HG03175 (cell line): ENCODE measurements at regions not wholly inside any gene's neighbourhood (a gene's known extent, or its start where the extent isn't known, plus 50 kb on each side); places are given as distances from the start of the nearest gene placed in this dataset.

Experiments used
- ATAC-seq: cut with Tn5 transposase; IDR thresholded peaks from one replicate; pipeline ENCODE4 v1.9.1; 2021; ENCODE audit warnings: mild to moderate bottlenecking, moderate library complexity; ENCODE audit not compliant: unreplicated experiment

- no peak for ATAC-seq
Measured at GRCh38 chr2:158049129-158049855, 52.4 kb upstream of the UPP2 start.

- ATAC-seq: no peak
Measured at GRCh38 chr2:158048327-158048726, 53.3 kb upstream of the UPP2 start.

- ATAC-seq: no peak
Measured at GRCh38 chr2:158047156-158047611, 54.5 kb upstream of the UPP2 start.

- ATAC-seq: no peak
Measured at GRCh38 chr2:158046121-158046880, 55.4 kb upstream of the UPP2 start.

- ATAC-seq: no peak
Measured at GRCh38 chr2:158045362-158045761, 56.3 kb upstream of the UPP2 start.

- no peak for ATAC-seq
Measured at GRCh38 chr2:158043181-158043948, 58.3 kb upstream of the UPP2 start.

DNA sequence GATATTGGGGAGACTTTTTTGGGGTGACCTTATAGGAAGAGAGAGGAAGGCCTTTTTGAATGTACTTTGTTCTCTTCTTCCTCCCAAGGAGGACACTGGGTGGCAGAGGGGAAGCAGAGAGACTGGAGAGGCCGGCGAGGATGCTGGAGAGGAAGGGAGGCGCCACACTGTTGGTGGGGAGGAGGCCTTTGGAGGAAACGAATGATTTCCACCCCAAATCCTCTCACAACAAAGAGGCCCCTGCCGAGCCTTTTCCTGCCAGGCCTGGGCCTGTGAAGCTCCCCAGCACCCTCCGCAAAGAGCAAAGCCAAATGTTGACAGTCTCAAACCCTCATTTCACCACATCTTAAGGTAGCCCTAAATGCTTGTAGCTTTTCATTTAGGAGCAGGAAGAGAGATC, 59.0 kb upstream of the UPP2 start:
- ATAC-seq: no peak

- no peak for ATAC-seq
Measured at GRCh38 chr2:158042245-158042644, 59.4 kb upstream of the UPP2 start.

DNA sequence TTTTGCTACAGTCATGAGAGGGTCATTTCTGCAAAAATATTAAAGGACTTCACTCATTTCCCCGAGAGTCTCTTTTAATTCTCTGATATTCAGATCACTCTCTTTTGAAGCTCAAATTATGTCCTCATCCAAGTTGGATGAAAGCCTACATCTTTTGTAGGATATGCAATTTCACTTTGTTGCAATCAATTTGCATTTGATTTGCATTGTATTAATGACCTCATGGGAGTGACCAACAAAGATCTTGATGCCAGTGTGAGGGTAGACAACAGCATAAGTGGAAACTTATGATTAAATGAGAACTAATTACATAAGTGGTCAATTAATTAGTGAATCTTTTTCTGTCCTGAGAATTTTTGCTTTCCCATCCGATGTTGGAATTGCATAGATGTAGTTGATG, 60.3 kb upstream of the UPP2 start:
- no peak for ATAC-seq

DNA sequence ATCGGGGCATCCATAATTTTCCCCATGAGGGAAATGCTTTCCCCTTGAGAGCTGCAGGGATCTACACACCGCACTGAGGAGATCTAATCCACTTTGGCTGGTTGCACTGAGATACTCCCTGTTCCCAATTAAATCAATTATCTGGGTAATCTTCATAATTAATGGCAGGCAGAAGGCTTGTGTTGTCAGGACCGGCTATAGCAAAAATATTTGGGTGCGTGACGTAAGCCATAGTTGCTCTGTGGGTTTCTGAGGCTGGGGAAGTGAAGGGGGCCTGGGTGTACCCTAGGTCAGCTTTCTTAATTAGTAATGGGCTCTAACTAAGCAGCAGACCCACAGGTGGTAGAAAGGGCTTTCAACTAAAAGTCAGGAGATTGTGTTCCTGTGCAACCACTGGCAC, 62.8 kb upstream of the UPP2 start:
- no peak for ATAC-seq

DNA sequence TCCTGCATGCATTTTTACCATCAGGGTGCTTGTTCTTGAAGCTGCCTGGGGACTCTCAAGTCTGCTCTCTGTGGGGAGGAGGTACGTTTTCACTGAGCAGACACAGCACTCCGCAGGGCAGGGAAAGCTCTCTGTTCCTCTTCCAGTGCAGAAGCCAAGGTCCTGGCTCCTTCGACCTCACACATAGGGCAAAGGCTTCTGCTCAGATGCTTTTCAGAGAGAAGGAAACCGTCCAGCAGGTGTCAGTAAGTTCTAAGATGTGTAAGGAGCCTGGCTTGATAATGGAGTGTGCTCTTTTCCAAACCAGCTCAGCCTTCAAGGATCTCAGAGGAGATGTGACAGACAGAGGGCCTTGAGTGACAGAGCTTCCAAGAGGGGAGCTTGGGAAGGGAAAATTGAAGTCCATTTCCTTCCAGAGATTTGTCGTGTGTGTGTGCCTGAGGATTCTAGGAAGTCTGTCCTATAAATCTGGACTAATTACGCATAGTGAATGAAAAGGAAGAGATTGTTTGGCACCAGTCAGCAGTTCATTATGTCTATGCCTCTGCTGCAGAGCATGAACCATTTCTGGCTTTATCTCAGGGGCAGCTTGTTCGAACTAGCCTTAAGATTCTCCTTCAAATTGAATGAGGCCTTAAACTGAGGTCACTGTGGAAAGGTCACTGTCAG, 67.3 kb upstream of the UPP2 start:
- ATAC-seq: peak; percentile 68

DNA sequence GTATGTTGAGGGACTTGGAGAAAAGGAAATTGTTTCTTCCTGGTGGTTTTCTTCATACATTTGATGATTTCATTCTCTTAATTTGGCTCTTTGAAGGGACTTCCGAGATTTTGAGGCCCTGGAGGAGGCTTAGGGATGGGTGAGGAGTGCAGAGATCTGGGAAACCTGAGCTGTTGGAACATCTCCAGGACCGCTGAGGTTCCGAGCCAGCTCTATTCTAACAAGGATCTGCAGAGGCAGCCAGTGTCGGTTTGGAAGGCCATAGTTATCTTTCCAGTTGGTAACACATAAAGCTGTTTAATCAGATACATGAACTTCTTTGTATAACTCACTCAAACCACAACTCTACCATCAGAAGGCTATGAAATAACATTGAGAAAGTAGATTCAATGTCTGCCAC, 70.3 kb upstream of the UPP2 start:
- no peak for ATAC-seq

DNA sequence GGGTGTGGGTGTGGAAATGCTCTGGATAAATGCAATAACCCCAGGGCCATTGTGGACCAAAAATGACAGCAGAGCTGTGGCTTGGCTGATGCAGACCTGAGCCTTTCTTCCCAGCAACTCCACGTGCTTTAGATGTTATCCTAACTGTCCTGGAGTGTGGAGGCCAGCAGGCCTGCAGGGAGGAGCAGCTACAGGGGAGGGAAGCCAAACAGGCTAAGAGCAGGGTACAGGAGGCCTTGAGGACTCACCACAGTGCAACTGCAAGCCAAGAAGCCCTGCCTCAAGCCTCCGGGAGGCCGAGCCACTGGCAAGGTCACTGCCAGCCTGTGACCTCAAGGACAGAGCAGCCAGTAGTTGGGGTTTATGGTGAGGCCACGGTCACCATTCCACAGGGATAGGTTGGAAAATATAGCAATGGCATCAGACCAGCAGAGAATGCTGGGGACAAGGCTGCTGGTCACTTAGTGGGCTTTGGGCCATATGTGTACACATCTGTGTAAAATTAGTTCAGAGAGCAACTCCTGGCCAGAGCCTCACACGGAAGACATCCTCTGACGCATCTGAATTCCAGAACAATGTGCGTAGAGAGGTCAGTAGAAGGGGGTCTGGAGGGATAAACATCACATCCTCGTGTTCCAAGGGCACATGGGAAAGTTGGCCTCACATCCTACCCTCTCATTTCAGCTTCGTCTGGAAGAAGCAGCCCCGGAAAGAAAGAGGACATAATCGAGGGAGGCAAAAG, 76.2 kb upstream of the UPP2 start:
- ATAC-seq: no peak

GRCh38 chr2:158024288-158024898, 77.3 kb upstream of the UPP2 start:
- peak; percentile 84 for ATAC-seq

GRCh38 chr2:158022888-158023287, 78.8 kb upstream of the UPP2 start:
- ATAC-seq: no peak

- no peak for ATAC-seq
Measured at GRCh38 chr2:158021226-158021625, 80.5 kb upstream of the UPP2 start.

DNA sequence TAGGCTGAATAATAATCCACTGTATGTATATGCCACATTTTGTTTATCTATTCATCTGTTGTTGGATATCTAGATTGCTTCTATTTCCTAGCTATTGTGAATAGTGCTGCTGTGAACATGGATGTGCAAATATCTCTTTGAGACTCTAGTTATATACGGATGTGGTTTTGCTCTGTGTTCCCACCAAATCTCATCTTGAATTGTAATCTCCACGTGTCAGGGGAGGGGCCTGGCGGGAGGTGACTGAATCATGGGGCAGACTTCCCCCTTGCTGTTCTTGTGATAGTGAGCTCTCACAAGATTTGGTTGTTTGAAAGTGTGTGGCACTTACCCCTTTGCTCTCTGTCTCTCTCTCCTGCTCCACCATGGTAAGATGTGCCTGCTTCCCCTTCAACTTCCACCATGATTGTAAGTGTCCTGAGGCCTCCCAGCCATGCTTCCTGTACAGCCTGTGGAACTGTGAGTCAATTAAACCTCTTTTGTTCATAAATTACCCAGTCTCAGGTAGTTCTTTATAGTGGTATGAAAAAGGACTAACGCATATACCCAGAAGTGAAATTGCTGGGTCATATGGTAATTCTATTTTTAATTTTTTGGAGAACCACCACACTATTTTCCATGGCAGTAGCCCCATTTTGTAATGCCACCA, 86.1 kb upstream of the UPP2 start:
- ATAC-seq: no peak

DNA sequence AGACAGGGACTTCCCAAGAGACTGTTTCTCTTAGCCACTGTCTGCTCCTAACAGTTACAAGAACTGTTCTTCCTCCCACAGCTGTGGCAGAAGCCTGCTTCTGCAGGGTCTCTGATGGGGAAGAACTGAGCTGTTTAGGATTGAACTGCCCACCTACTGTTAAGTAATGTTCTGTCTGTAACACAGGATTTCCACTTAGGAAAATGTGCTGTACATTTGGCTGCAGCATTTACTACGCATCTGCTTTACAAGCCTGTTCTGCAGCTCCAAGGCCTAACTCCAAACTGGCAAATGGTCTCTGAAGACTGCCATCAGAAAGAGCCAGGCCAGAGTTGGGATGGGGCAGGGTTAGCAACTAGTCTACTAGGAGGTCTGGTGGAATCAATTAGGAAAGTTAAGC, 87.8 kb upstream of the UPP2 start:
- ATAC-seq: no peak

- no peak for ATAC-seq
Measured at GRCh38 chr2:158011055-158011771, 90.5 kb upstream of the UPP2 start.
